ENCODE measurements at regions not wholly inside any gene's neighbourhood (a gene's known extent, or its start where the extent isn't known, plus 50 kb on each side); places are given as distances from the start of the nearest gene placed in this dataset.

DNA sequence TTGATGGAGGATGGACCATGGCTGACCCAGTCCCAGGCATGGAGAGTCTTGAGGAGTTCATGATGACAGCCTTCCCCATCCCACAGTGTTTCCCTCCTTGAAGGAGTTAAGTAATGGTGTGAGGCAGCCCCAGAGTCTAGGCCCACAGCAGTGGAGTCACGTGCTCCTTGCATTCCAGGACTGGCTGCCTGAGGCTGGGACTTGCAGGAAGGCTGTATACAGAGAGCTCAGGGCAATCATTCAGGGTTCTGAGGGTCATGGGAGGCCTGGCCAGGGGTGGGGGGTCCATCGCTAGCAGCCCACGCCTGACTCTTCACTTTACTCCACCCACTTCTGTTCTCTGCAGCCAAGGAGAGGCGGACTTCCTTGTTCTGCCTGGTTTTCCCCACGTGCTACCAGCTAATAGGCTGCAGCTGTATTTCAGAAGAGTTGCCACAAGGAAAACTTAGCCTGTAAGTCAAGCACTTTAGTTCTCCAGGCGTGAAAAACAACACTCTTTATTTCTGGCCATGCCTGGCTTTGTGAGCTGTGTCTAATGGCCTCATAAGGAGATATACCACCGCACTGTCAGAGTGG, 272.5 kb downstream of the DHX35 start:
- TF ChIP-seq CTCF (IDR thresholded peaks at IDR 0.05), result no peak
- ATAC-seq (ENCODE audit: low FRiP score) (no peak), DNase-seq (ENCODE audit: low spot score) (no peak)

DNA sequence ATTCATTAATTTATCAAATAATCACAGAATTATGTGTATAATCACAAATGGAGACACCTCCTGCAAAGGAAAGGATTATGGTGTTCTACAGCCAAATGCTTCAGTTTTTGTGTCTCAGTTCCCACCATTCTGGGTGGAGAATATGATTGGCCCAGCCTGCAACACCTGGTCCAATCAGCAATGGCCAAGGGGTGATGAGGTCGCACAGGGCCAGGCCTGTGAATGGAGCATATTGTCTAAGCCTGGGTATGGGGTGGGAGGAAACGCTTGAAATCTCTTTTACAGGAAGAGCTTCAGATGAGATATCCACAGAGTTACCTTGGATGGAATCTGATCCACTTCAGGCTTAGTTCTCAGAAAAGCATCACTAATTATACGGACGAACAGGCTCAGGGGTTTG, 271.6 kb downstream of the DHX35 start:
- DNase-seq (ENCODE audit: low spot score), result no peak
- TF ChIP-seq CTCF (IDR thresholded peaks at IDR 0.05), result no peak
- ATAC-seq (ENCODE audit: low FRiP score), result no peak

GRCh38 chr20:39227416-39227815, 265.3 kb downstream of the DHX35 start:
- TF ChIP-seq CTCF (IDR thresholded peaks at IDR 0.05), result no peak
- DNase-seq (ENCODE audit: low spot score) (no peak), ATAC-seq (ENCODE audit: low FRiP score) (no peak)

DNA sequence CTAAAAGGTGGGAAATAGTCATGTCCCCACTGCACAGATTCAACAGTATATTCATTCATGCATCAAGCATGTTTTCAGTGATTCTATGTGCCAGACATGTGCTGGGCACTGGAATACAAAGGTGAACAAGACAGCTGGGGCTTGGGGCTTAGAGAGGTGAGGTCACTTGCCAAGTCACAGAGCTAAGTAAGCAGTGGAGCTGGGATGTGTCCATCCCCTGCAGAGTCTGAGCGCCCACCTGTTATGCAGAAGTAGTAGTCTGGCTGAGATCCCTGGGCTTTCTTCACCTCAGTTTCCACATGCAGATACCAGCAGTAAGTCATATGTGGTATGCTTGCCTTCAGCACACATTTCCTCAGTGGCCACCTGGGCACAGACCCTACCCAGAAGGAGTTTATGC, 263.8 kb downstream of the DHX35 start:
- no peak for TF ChIP-seq CTCF (IDR thresholded peaks at IDR 0.05)
- ATAC-seq (ENCODE audit: low FRiP score) (no peak), DNase-seq (ENCODE audit: low spot score) (no peak)

- ATAC-seq (ENCODE audit: low FRiP score), result no peak
- no peak for DNase-seq (ENCODE audit: low spot score)
- no peak for TF ChIP-seq CTCF (IDR thresholded peaks at IDR 0.05)
Observed at GRCh38 chr20:39225536-39225935, 263.4 kb downstream of the DHX35 start.

GRCh38 chr20:39222101-39222500, 260.0 kb downstream of the DHX35 start:
- no peak for TF ChIP-seq CTCF (IDR thresholded peaks at IDR 0.05)
- DNase-seq (ENCODE audit: low spot score) (no peak), ATAC-seq (ENCODE audit: low FRiP score) (no peak)

DNA sequence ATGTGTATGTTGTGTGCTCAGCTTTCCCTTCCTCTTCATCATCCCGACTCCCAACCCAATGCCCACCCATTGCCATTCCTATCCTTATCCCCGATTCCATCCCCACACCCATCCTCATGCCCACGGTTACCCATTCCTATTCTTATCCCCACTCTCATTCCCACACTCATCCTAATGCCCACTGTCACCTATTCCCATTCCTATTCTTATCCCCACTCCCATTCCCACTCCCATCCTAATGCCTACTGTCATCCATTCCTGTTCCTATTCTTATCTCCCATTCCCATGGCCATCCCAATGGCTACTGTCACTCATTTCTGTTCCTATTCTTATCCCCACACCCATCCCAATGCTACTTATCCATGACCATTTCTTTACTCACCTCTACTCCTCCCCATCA, 254.1 kb downstream of the DHX35 start:
- TF ChIP-seq CTCF (IDR thresholded peaks at IDR 0.05), result no peak
- no peak for DNase-seq (ENCODE audit: low spot score)
- ATAC-seq (ENCODE audit: low FRiP score), result no peak

All from omental fat pad (tissue), 3 donors.